H1 (cell line): ENCODE measurements at regions not wholly inside any gene's neighbourhood (a gene's known extent, or its start where the extent isn't known, plus 50 kb on each side); places are given as distances from the start of the nearest gene placed in this dataset.

Source experiments
- CHD2 ChIP-seq: IDR thresholded peaks from 2 replicates; pipeline ENCODE4 v1.6.1; 2012; ENCODE audit warnings: low read length, improper control_type of control experiment
- FOSL1 ChIP-seq: IDR thresholded peaks from 2 replicates; pipeline ENCODE4 v1.6.1; 2011; ENCODE audit warnings: mild to moderate bottlenecking, low read depth, low read length, moderate library complexity; ENCODE audit not compliant: insufficient read depth
- GABPA ChIP-seq: IDR thresholded peaks from 2 replicates; pipeline ENCODE4 v1.6.1; 2011; ENCODE audit warnings: mild to moderate bottlenecking, low read length, moderate library complexity, borderline replicate concordance; ENCODE audit not compliant: insufficient read depth
- HDAC2 ChIP-seq, 2 experiments: fragments of 300-600 bp in 1 of 2; sonication (generic) in 1 of 2; IDR thresholded peaks; 2 replicates each; pipeline ENCODE4 v1.6.1; 2011 to 2012; ENCODE audit warnings: low read depth in 2 of 2, low read length in 2 of 2, mild to moderate bottlenecking in 2 of 2, moderate library complexity in 2 of 2, borderline replicate concordance in 1 of 2, inconsistent platforms in 1 of 2
- NRF1 ChIP-seq: IDR thresholded peaks from 2 replicates; pipeline ENCODE4 v1.6.1; 2011; ENCODE audit warnings: mild to moderate bottlenecking, low read depth, low read length, improper control_type of control experiment
- SP1 ChIP-seq: IDR thresholded peaks from 2 replicates; pipeline ENCODE4 v1.6.1; 2011; ENCODE audit warnings: low read depth, low read length

GRCh38 chr4:179048839-179049453 is 1606.7 kb upstream of the AGA start (continued):
- TF ChIP-seq FOSL1, result no peak
- no peak for TF ChIP-seq HDAC2 (IDR thresholded peaks at IDR 0.05; ENCODE audit: borderline replicate concordance in 1 of 2, low read depth in 2 of 2, low read length in 2 of 2)
- no peak for TF ChIP-seq NRF1
- no peak for TF ChIP-seq CHD2
- no peak for TF ChIP-seq SP1
- TF ChIP-seq GABPA, result no peak
